Neural cell (in vitro differentiated cells): ENCODE measurements at regions not wholly inside any gene's neighbourhood (a gene's known extent, or its start where the extent isn't known, plus 50 kb on each side); places are given as distances from the start of the nearest gene placed in this dataset.

Source experiments
- H2AFZ ChIP-seq: fragments of 200-600, 300-800 bp; sonication (generic), shearing (Covaris generic); 2 replicates; pipeline ENCODE4 v1.6.0; 2014; ENCODE audit warnings: low read depth, mild to moderate bottlenecking, antibody characterized with exemption, low read length, moderate library complexity
- H3F3A ChIP-seq: fragments of 200-600 bp; shearing (Covaris generic); 2 replicates; pipeline ENCODE4 v1.6.1; 2016; ENCODE audit warnings: mild to moderate bottlenecking, moderate library complexity, mixed read lengths, antibody characterized with exemption, low read length; ENCODE audit not compliant: insufficient read depth, poor library complexity, severe bottlenecking
- H3K27ac ChIP-seq: fragments of 200-600, 300-800 bp; sonication (generic), shearing (Covaris generic); 2 replicates; pipeline ENCODE4 v1.5.1; 2014; ENCODE audit warnings: mild to moderate bottlenecking, low read length, moderate library complexity
- H3K27me3 ChIP-seq: fragments of 300-800, 200-600 bp; sonication (generic), shearing (Covaris generic); 2 replicates; pipeline ENCODE4 v1.6.0; 2014; ENCODE audit warnings: mild to moderate bottlenecking, low read depth, low read length, moderate library complexity; ENCODE audit not compliant: insufficient read depth
- H3K36me3 ChIP-seq: fragments of 300-800, 200-600 bp; sonication (generic), shearing (Covaris generic); 2 replicates; pipeline ENCODE4 v1.5.1; 2014; ENCODE audit warnings: mild to moderate bottlenecking, antibody characterized with exemption, low read length, moderate library complexity; ENCODE audit not compliant: insufficient read depth
- H3K4me2 ChIP-seq: fragments of 300-800, 200-600 bp; sonication (generic), shearing (Covaris generic); 2 replicates; pipeline ENCODE4 v1.6.0; 2014; ENCODE audit warnings: mild to moderate bottlenecking, low read length
- H3K4me3 ChIP-seq: fragments of 300-800, 200-600 bp; sonication (generic), shearing (Covaris generic); 2 replicates; pipeline ENCODE4 v1.5.1; 2014; ENCODE audit warnings: mild to moderate bottlenecking, low read length, moderate library complexity
- H3K79me2 ChIP-seq: fragments of 200-600 bp; shearing (Covaris generic); replicated peaks from 2 replicates; pipeline ENCODE4 v1.6.0; 2014; ENCODE audit warnings: mild to moderate bottlenecking, low read length, moderate library complexity; ENCODE audit not compliant: insufficient read depth
- H3K9ac ChIP-seq: fragments of 300-800, 200-600 bp; sonication (generic), shearing (Covaris generic); 2 replicates; pipeline ENCODE4 v1.6.1; 2016; ENCODE audit warnings: mild to moderate bottlenecking, low read length, mixed read lengths
- H3K9me2 ChIP-seq: fragments of 200-600 bp; shearing (Covaris generic); 2 replicates; pipeline ENCODE4 v1.6.1; 2016; ENCODE audit warnings: mild to moderate bottlenecking, low read length, mixed read lengths; ENCODE audit not compliant: insufficient read depth
- H3K9me3 ChIP-seq: fragments of 200-600, 300-800 bp; sonication (generic), shearing (Covaris generic); 2 replicates; pipeline ENCODE4 v1.6.1; 2016; ENCODE audit warnings: mild to moderate bottlenecking, mixed run types, low read length, moderate library complexity, mixed read lengths
- H4K20me1 ChIP-seq: fragments of 200-600 bp; shearing (Covaris generic); 2 replicates; pipeline ENCODE4 v1.6.1; 2016; ENCODE audit warnings: mild to moderate bottlenecking, mixed run types; ENCODE audit not compliant: insufficient read depth
- CTCF ChIP-seq: fragments of 450-650 bp; IDR thresholded peaks from 2 replicates; pipeline ENCODE4 v1.5.1; 2014; ENCODE audit warnings: antibody characterized with exemption, mild to moderate bottlenecking, moderate library complexity; ENCODE audit not compliant: poor library complexity, severe bottlenecking
- EP300 ChIP-seq: fragments of 450-650 bp; conservative IDR thresholded peaks from 2 replicates; pipeline ENCODE4 v1.6.1; 2014; ENCODE audit warnings: antibody characterized with exemption, mild to moderate bottlenecking, moderate library complexity; ENCODE audit not compliant: poor library complexity, severe bottlenecking
- EZH2 ChIP-seq: fragments of 200-600, 300-800 bp; shearing (Covaris generic), sonication (generic); IDR thresholded peaks from 2 replicates; pipeline ENCODE4 v1.6.1; 2014; ENCODE audit warnings: antibody characterized with exemption, low read length, borderline replicate concordance, mild to moderate bottlenecking; ENCODE audit not compliant: insufficient read depth, poor library complexity, severe bottlenecking
- MXI1 ChIP-seq: fragments of 450-650 bp; conservative IDR thresholded peaks from 2 replicates; pipeline ENCODE4 v1.6.1; 2014; ENCODE audit warnings: antibody characterized with exemption, mild to moderate bottlenecking; ENCODE audit not compliant: poor library complexity, severe bottlenecking
- POLR2AphosphoS5 ChIP-seq: IDR thresholded peaks from 2 replicates; pipeline ENCODE4 v1.6.1; 2012
- RAD21 ChIP-seq: fragments of 450-650 bp; conservative IDR thresholded peaks from 2 replicates; pipeline ENCODE4 v1.6.1; 2014; ENCODE audit warnings: antibody characterized with exemption, mild to moderate bottlenecking, moderate library complexity
- REST ChIP-seq: IDR thresholded peaks from 2 replicates; pipeline ENCODE4 v1.6.1; 2012; ENCODE audit warnings: borderline replicate concordance
- SMC3 ChIP-seq: fragments of 450-650 bp; conservative IDR thresholded peaks from 2 replicates; pipeline ENCODE4 v1.6.1; 2014; ENCODE audit warnings: antibody characterized with exemption, mild to moderate bottlenecking, moderate library complexity; ENCODE audit not compliant: poor library complexity
- TAF1 ChIP-seq: IDR thresholded peaks from 2 replicates; pipeline ENCODE4 v1.6.1; 2012; ENCODE audit warnings: low read depth

- H2AFZ ChIP-seq: no peak overlapping the region
- no peak overlapping the region for H3K27ac ChIP-seq
- H3K9me3 ChIP-seq: no peaks in the 10 kb centered on the region
- H3K4me3 ChIP-seq: no peak overlapping the region
- no peaks in the 10 kb centered on the region for H3K27me3 ChIP-seq
- H3K9ac ChIP-seq: no peak overlapping the region
- H3K36me3 ChIP-seq: no peaks in the 10 kb centered on the region
- TF ChIP-seq SMC3 (no peak), TAF1 (no peak), CTCF (no peak), REST (no peak), EP300 (no peak), RAD21 (no peak), POLR2AphosphoS5 (no peak), MXI1 (no peak), EZH2 (no peak)
- no peaks in the 10 kb centered on the region for H4K20me1 ChIP-seq
- H3K79me2 ChIP-seq: no peaks in the 10 kb centered on the region
- H3K4me2 ChIP-seq: no peak overlapping the region
- no peaks in the 10 kb centered on the region for H3F3A ChIP-seq
- no peaks in the 10 kb centered on the region for H3K9me2 ChIP-seq
Measured at GRCh38 chr9:134983506-134984371, 66.0 kb upstream of the FCN1 start.

- H3K27ac ChIP-seq: no peak overlapping the region
- no peak overlapping the region for H2AFZ ChIP-seq
- TF ChIP-seq EZH2: no peak
- no peak for TF ChIP-seq EP300
- TF ChIP-seq POLR2AphosphoS5: no peak
- no peak for TF ChIP-seq SMC3
- no peak for TF ChIP-seq CTCF
- TF ChIP-seq REST: no peak
- TF ChIP-seq TAF1: no peak
- TF ChIP-seq RAD21: no peak
- no peak overlapping the region for H3K4me2 ChIP-seq
- H3K9ac ChIP-seq: no peak overlapping the region
- H3F3A ChIP-seq: no peaks in the 10 kb centered on the region
- no peaks in the 10 kb centered on the region for H3K9me3 ChIP-seq
- no peaks in the 10 kb centered on the region for H3K79me2 ChIP-seq
- no peaks in the 10 kb centered on the region for H4K20me1 ChIP-seq
- H3K4me3 ChIP-seq: no peak overlapping the region
- no peaks in the 10 kb centered on the region for H3K9me2 ChIP-seq
- H3K36me3 ChIP-seq: no peaks in the 10 kb centered on the region
- H3K27me3 ChIP-seq: no peaks in the 10 kb centered on the region
Measured at GRCh38 chr9:134984372-134985265, 66.9 kb upstream of the FCN1 start.
